ENCODE measurements at regions not wholly inside any gene's neighbourhood (a gene's known extent, or its start where the extent isn't known, plus 50 kb on each side); places are given as distances from the start of the nearest gene placed in this dataset.

- TF ChIP-seq, protein P1, sequence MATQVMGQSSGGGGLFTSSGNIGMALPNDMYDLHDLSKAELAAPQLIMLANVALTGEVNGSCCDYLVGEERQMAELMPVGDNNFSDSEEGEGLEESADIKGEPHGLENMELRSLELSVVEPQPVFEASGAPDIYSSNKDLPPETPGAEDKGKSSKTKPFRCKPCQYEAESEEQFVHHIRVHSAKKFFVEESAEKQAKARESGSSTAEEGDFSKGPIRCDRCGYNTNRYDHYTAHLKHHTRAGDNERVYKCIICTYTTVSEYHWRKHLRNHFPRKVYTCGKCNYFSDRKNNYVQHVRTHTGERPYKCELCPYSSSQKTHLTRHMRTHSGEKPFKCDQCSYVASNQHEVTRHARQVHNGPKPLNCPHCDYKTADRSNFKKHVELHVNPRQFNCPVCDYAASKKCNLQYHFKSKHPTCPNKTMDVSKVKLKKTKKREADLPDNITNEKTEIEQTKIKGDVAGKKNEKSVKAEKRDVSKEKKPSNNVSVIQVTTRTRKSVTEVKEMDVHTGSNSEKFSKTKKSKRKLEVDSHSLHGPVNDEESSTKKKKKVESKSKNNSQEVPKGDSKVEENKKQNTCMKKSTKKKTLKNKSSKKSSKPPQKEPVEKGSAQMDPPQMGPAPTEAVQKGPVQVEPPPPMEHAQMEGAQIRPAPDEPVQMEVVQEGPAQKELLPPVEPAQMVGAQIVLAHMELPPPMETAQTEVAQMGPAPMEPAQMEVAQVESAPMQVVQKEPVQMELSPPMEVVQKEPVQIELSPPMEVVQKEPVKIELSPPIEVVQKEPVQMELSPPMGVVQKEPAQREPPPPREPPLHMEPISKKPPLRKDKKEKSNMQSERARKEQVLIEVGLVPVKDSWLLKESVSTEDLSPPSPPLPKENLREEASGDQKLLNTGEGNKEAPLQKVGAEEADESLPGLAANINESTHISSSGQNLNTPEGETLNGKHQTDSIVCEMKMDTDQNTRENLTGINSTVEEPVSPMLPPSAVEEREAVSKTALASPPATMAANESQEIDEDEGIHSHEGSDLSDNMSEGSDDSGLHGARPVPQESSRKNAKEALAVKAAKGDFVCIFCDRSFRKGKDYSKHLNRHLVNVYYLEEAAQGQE (IDR thresholded peaks at IDR 0.05; ENCODE audit: low read depth): no peak
- TF ChIP-seq MAX (IDR thresholded peaks at IDR 0.05) (no peak), POLR2AphosphoS5 (IDR thresholded peaks at IDR 0.05; ENCODE audit: low read depth, low read length) (no peak), POLR2A (IDR thresholded peaks at IDR 0.05; ENCODE audit: borderline replicate concordance, extremely low read depth, insufficient read depth, insufficient read length) (no peak), ZBTB33 (IDR thresholded peaks at IDR 0.05; ENCODE audit: extremely low read depth, insufficient replicate concordance, low read length) (no peak), EZH2phosphoT487 (IDR thresholded peaks at IDR 0.05; ENCODE audit: borderline replicate concordance) (no peak), TCF7L2 (IDR thresholded peaks at IDR 0.05; ENCODE audit: borderline replicate concordance, extremely low read depth, insufficient read depth, insufficient read length) (no peak)
Observed at GRCh38 chr7:55265836-55266642, 99.1 kb upstream of the LANCL2 start (continued).
